ENCODE measurements at regions not wholly inside any gene's neighbourhood (a gene's known extent, or its start where the extent isn't known, plus 50 kb on each side); places are given as distances from the start of the nearest gene placed in this dataset.

- intact Hi-C loops (cut with micrococcal nuclease) = no loop called here
- BruUV-seq (replicated peaks) = no TSS peak
- Histone ChIP-seq H3K79me2 (ENCODE audit: insufficient read depth, low read length) (no peaks in the 10 kb centered on the region), H3K9ac (ENCODE audit: low read length) (no peak overlapping the region), H3K4me3 (replicated peaks in 1 of 2; ENCODE audit: low read depth in 1 of 2, low read length in 2 of 2) (no peak overlapping the region), H3K36me3 (ENCODE audit: control insufficient read depth in 1 of 2, insufficient read depth in 2 of 2, low read length in 2 of 2) (no peaks in the 10 kb centered on the region), H3K9me3 (ENCODE audit: control insufficient read depth in 1 of 2, insufficient read depth in 1 of 2, low read depth in 1 of 2, low read length in 2 of 2) (peaks cover 3 to 6% of the 10 kb centered on the region in 2 experiments; a peak in 2 of 4 replicates), H3K27me3 (ENCODE audit: insufficient read depth, low read length) (no peaks in the 10 kb centered on the region), H3K4me1 (ENCODE audit: control insufficient read depth in 1 of 2, insufficient read depth in 2 of 2, low read length in 2 of 2) (peaks cover 0 to 6% of the 10 kb centered on the region in 2 experiments; a peak in 2 of 4 replicates), H4K20me1 (ENCODE audit: insufficient read depth) (no peaks in the 10 kb centered on the region), H3K4me2 (ENCODE audit: low read length) (no peak overlapping the region), H3K9me2 (ENCODE audit: insufficient read depth) (no peaks in the 10 kb centered on the region), H3K27ac (ENCODE audit: low read depth, low read length) (no peak overlapping the region), H2AFZ (ENCODE audit: low read depth, low read length, poor library complexity, severe bottlenecking) (no peak overlapping the region)
- POLR2A ChIA-PET = no interaction called here
- RAD21 ChIA-PET (ENCODE audit: low non-redundant PET in 1 of 2, low total read pairs in 2 of 2, uncharacterized antibody in 2 of 2, unreplicated experiment in 2 of 2) = no interaction called here
- no peak for TF ChIP-seq CTCF (IDR thresholded peaks at IDR 0.05 in 2 of 3, conservative IDR thresholded peaks at IDR 0.05 in 1 of 3; ENCODE audit: borderline replicate concordance in 1 of 3, insufficient read depth in 1 of 3, low read depth in 2 of 3, low read length in 2 of 3)
- no peak for TF ChIP-seq SRF (IDR thresholded peaks at IDR 0.05; ENCODE audit: low read depth)
- no peak for TF ChIP-seq EZH2 (IDR thresholded peaks at IDR 0.05)
- no peak for TF ChIP-seq FOSL1 (IDR thresholded peaks at IDR 0.05; ENCODE audit: low read depth)
- no peak for TF ChIP-seq SIN3A (IDR thresholded peaks at IDR 0.05; ENCODE audit: low read depth)
- no peak for TF ChIP-seq EZH2phosphoT487 (IDR thresholded peaks at IDR 0.05; ENCODE audit: borderline replicate concordance)
- TF ChIP-seq ATF3 (IDR thresholded peaks at IDR 0.05) = no peak
- no peak for TF ChIP-seq ZNF274 (IDR thresholded peaks at IDR 0.05; ENCODE audit: low read depth, low read length)
- no peak for TF ChIP-seq TCF7L2 (IDR thresholded peaks at IDR 0.05; ENCODE audit: borderline replicate concordance, extremely low read depth, insufficient read depth, insufficient read length)
- no peak for TF ChIP-seq POLR2AphosphoS5 (IDR thresholded peaks at IDR 0.05; ENCODE audit: low read depth, low read length)
- TF ChIP-seq POLR2A (IDR thresholded peaks at IDR 0.05; ENCODE audit: borderline replicate concordance, extremely low read depth, insufficient read depth, insufficient read length) = no peak
- TF ChIP-seq REST (IDR thresholded peaks at IDR 0.05; ENCODE audit: low read depth) = no peak
- TF ChIP-seq EGR1 (IDR thresholded peaks at IDR 0.05; ENCODE audit: low read depth) = no peak
- no peak for TF ChIP-seq CEBPB (IDR thresholded peaks at IDR 0.05; ENCODE audit: low read depth)
- no peak for TF ChIP-seq ELF1 (IDR thresholded peaks at IDR 0.05; ENCODE audit: borderline replicate concordance, low read depth)
- TF ChIP-seq CBX3 (IDR thresholded peaks at IDR 0.05; ENCODE audit: low read depth) = no peak
- no peak for TF ChIP-seq ZFX (IDR thresholded peaks at IDR 0.05)
- TF ChIP-seq SP1 (IDR thresholded peaks at IDR 0.05; ENCODE audit: low read depth) = no peak
- no peak for DNase-seq (ENCODE audit: low read depth, low spot score)
- CTCF ChIA-PET = no interaction called here
- no peak for ATAC-seq
Observed at GRCh38 chr5:68048516-68048915, 167.0 kb upstream of the PIK3R1 start.
